ENCODE measurements at regions not wholly inside any gene's neighbourhood (a gene's known extent, or its start where the extent isn't known, plus 50 kb on each side); places are given as distances from the start of the nearest gene placed in this dataset.

DNA sequence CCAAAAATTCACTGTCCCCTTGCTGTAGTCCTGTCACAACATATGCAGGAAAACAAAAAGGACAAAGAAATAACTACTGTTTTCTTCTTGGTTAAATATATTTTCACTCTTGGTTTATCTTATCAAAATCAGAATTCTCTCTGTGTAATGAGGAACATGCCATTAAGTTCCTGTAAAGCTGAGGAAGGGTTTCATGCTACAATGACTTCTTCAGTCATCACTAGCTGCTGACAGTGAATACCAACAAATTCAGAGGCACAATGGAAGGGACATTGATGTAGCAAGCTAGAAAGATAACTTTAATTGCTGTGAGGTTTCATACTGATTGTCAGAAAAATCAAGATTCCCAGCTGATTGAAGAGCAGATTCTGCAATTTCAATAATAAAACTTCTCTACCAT is 782.9 kb upstream of the HTR2C start:
- no peak for TF ChIP-seq YY1 (IDR thresholded peaks at IDR 0.05; ENCODE audit: insufficient read depth, insufficient replicate concordance, low read depth, low read length)
- TF ChIP-seq ATF1 (CRISPR knock-in tag; IDR thresholded peaks at IDR 0.05), result no peak
- TF ChIP-seq CBX5 (CRISPR knock-in tag; IDR thresholded peaks at IDR 0.05; ENCODE audit: borderline replicate concordance), result no peak
- no peak for TF ChIP-seq KDM5A (IDR thresholded peaks at IDR 0.05; ENCODE audit: borderline replicate concordance, low read length)
- TF ChIP-seq, protein P1, sequence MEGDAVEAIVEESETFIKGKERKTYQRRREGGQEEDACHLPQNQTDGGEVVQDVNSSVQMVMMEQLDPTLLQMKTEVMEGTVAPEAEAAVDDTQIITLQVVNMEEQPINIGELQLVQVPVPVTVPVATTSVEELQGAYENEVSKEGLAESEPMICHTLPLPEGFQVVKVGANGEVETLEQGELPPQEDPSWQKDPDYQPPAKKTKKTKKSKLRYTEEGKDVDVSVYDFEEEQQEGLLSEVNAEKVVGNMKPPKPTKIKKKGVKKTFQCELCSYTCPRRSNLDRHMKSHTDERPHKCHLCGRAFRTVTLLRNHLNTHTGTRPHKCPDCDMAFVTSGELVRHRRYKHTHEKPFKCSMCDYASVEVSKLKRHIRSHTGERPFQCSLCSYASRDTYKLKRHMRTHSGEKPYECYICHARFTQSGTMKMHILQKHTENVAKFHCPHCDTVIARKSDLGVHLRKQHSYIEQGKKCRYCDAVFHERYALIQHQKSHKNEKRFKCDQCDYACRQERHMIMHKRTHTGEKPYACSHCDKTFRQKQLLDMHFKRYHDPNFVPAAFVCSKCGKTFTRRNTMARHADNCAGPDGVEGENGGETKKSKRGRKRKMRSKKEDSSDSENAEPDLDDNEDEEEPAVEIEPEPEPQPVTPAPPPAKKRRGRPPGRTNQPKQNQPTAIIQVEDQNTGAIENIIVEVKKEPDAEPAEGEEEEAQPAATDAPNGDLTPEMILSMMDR (CRISPR knock-in tag; IDR thresholded peaks at IDR 0.05), result no peak
